Prostate gland (tissue), 2 donors: ENCODE measurements at regions not wholly inside any gene's neighbourhood (a gene's known extent, or its start where the extent isn't known, plus 50 kb on each side); places are given as distances from the start of the nearest gene placed in this dataset.

ENCODE experiments used
- CTCF ChIP-seq, 4 experiments: fragments of 200-600 bp in 2 of 4; fragments of 450-650 bp in 2 of 4; sonication (generic) in 2 of 4; IDR thresholded peaks; 1 replicate in 3 of 4; 2 replicates in 1 of 4; pipeline ENCODE4 v1.5.1; 2016 to 2019; ENCODE audit warnings: antibody characterized with exemption in 4 of 4, mild to moderate bottlenecking in 2 of 4, moderate library complexity in 2 of 4
- POLR2A ChIP-seq: fragments of 450-650 bp; IDR thresholded peaks from one replicate; pipeline ENCODE4 v1.6.1; 2016; ENCODE audit warnings: antibody characterized with exemption, mild to moderate bottlenecking
- POLR2AphosphoS5 ChIP-seq: sonication (generic); formaldehyde crosslinking; IDR thresholded peaks from one replicate; pipeline ENCODE4 v1.6.1; 2017; ENCODE audit warnings: antibody characterized with exemption

GRCh38 chr21:35929901-35930300, 130.4 kb downstream of the SETD4 start:
- TF ChIP-seq POLR2AphosphoS5 (no peak), CTCF (IDR thresholded peaks at IDR 0.05) (no peak), POLR2A (no peak)
